ENCODE measurements at regions not wholly inside any gene's neighbourhood (a gene's known extent, or its start where the extent isn't known, plus 50 kb on each side); places are given as distances from the start of the nearest gene placed in this dataset.
"Not testable (repeated sequence)": the region's sequence is repeated elsewhere in the genome, so short reads cannot be mapped to it uniquely, and the experiment has no call there.

DNA sequence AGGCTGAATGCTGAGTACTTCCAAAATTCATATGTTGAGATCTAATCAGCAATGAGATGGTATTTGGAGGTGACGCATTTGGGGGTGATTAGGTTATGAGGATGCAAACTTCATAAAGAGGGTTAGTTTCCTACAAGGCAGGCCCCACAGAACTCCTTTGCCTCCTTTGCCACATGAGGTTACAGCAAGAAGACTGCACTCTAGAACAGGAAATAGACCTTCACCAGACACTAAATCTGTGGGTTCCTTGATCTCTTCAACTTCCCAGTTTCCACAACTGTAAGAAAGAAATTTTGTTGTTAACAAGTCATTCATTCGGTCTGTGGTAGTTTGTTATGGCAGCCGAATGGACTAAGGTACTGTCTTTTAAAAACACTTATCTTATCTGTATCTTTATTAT lies 681.9 kb upstream of the HS3ST1 start:
- ATAC-seq = no peak

DNA sequence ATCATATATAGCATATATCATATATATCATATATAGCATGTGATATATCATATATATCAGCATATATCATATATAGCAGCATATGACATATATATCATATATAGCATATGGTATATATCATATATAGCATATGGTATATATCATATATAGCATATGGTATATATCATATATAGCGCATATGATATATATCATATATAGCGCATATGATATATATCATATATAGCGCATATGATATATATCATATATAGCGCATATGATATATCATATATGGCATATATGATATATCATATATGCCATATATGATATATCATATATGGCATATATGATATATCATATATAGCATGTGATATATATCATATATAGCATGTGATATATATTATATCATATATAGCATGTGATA lies 680.4 kb upstream of the HS3ST1 start:
- H3K4me2 ChIP-seq (ENCODE audit: low read length); H3K4me3 ChIP-seq (replicated peaks in 1 of 2; ENCODE audit: low read depth in 1 of 2, low read length in 2 of 2); H3K79me2 ChIP-seq (ENCODE audit: insufficient read depth, low read length); H3K9me2 ChIP-seq (ENCODE audit: insufficient read depth); H2AFZ ChIP-seq (ENCODE audit: low read depth, low read length, poor library complexity, severe bottlenecking); H4K20me1 ChIP-seq (ENCODE audit: insufficient read depth); BruUV-seq (replicated peaks); DNase-seq (ENCODE audit: low read depth, low spot score); CTCF ChIA-PET; H3K9me3 ChIP-seq (ENCODE audit: control insufficient read depth in 1 of 2, insufficient read depth in 1 of 2, low read depth in 1 of 2, low read length in 2 of 2); POLR2A ChIA-PET; H3K36me3 ChIP-seq (ENCODE audit: control insufficient read depth in 1 of 2, insufficient read depth in 2 of 2, low read length in 2 of 2); H3K9ac ChIP-seq (ENCODE audit: low read length); H3K27ac ChIP-seq (ENCODE audit: low read depth, low read length); H3K4me1 ChIP-seq (ENCODE audit: control insufficient read depth in 1 of 2, insufficient read depth in 2 of 2, low read length in 2 of 2); ATAC-seq; intact Hi-C loops (cut with micrococcal nuclease); H3K27me3 ChIP-seq (ENCODE audit: insufficient read depth, low read length); RAD21 ChIA-PET (ENCODE audit: low non-redundant PET in 1 of 2, low total read pairs in 2 of 2, uncharacterized antibody in 2 of 2, unreplicated experiment in 2 of 2): not testable (repeated sequence)

More for the DNA sequence above, 681.9 kb upstream of the HS3ST1 start:
- no peaks in the 10 kb centered on the region for H3K27me3 ChIP-seq (ENCODE audit: insufficient read depth, low read length)
- TF ChIP-seq FOSL1 (IDR thresholded peaks at IDR 0.05; ENCODE audit: low read depth) (no peak), CEBPB (IDR thresholded peaks at IDR 0.05; ENCODE audit: low read depth) (no peak), POLR2AphosphoS5 (IDR thresholded peaks at IDR 0.05; ENCODE audit: low read depth, low read length) (no peak), EGR1 (IDR thresholded peaks at IDR 0.05; ENCODE audit: low read depth) (no peak), CBX3 (IDR thresholded peaks at IDR 0.05; ENCODE audit: low read depth) (no peak), TCF7L2 (IDR thresholded peaks at IDR 0.05; ENCODE audit: borderline replicate concordance, extremely low read depth, insufficient read depth, insufficient read length) (no peak), SIN3A (IDR thresholded peaks at IDR 0.05; ENCODE audit: low read depth) (no peak), ZNF274 (IDR thresholded peaks at IDR 0.05; ENCODE audit: low read depth, low read length) (no peak), YY1 (IDR thresholded peaks at IDR 0.05; ENCODE audit: extremely low read depth, insufficient replicate concordance, low read depth, low read length) (no peak), SP1 (IDR thresholded peaks at IDR 0.05; ENCODE audit: low read depth) (no peak), RAD21 (IDR thresholded peaks at IDR 0.05; ENCODE audit: low read depth) (no peak), EZH2phosphoT487 (IDR thresholded peaks at IDR 0.05; ENCODE audit: borderline replicate concordance) (no peak), ZFX (IDR thresholded peaks at IDR 0.05) (no peak)
- TF ChIP-seq, protein P1, sequence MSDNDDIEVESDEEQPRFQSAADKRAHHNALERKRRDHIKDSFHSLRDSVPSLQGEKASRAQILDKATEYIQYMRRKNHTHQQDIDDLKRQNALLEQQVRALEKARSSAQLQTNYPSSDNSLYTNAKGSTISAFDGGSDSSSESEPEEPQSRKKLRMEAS (IDR thresholded peaks at IDR 0.05) = no peak
- TF ChIP-seq, protein P2, sequence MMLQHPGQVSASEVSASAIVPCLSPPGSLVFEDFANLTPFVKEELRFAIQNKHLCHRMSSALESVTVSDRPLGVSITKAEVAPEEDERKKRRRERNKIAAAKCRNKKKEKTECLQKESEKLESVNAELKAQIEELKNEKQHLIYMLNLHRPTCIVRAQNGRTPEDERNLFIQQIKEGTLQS (IDR thresholded peaks at IDR 0.05) = no peak
- H3K9ac ChIP-seq (ENCODE audit: low read length) = no peak overlapping the region
- CTCF ChIA-PET = no interaction called here
- H2AFZ ChIP-seq (ENCODE audit: low read depth, low read length, poor library complexity, severe bottlenecking) = no peak overlapping the region
- no peak for DNase-seq (ENCODE audit: low read depth, low spot score)
- BruUV-seq (replicated peaks) = no TSS peak
- intact Hi-C loops (cut with micrococcal nuclease) = no loop called here
- H3K9me2 ChIP-seq (ENCODE audit: insufficient read depth) = no peaks in the 10 kb centered on the region
- H3K4me3 ChIP-seq (replicated peaks in 1 of 2; ENCODE audit: low read depth in 1 of 2, low read length in 2 of 2) = no peak overlapping the region
- H4K20me1 ChIP-seq (ENCODE audit: insufficient read depth) = no peaks in the 10 kb centered on the region
- H3K4me2 ChIP-seq (ENCODE audit: low read length) = no peak overlapping the region
- peaks cover 0 to 5% of the 10 kb centered on the region in 2 experiments; a peak in 1 of 4 replicates for H3K9me3 ChIP-seq (ENCODE audit: control insufficient read depth in 1 of 2, insufficient read depth in 1 of 2, low read depth in 1 of 2, low read length in 2 of 2)
- H3K79me2 ChIP-seq (ENCODE audit: insufficient read depth, low read length) = no peaks in the 10 kb centered on the region
- POLR2A ChIA-PET = no interaction called here
- H3K36me3 ChIP-seq (ENCODE audit: control insufficient read depth in 1 of 2, insufficient read depth in 2 of 2, low read length in 2 of 2) = no peaks in the 10 kb centered on the region
- no peak overlapping the region for H3K27ac ChIP-seq (ENCODE audit: low read depth, low read length)
- RAD21 ChIA-PET (ENCODE audit: low non-redundant PET in 1 of 2, low total read pairs in 2 of 2, uncharacterized antibody in 2 of 2, unreplicated experiment in 2 of 2) = no interaction called here
- H3K4me1 ChIP-seq (ENCODE audit: control insufficient read depth in 1 of 2, insufficient read depth in 2 of 2, low read length in 2 of 2) = no peaks in the 10 kb centered on the region
